Keratinocyte (primary cell): ENCODE measurements at regions not wholly inside any gene's neighbourhood (a gene's known extent, or its start where the extent isn't known, plus 50 kb on each side); places are given as distances from the start of the nearest gene placed in this dataset.

Experiments used
- EZH2 ChIP-seq: IDR thresholded peaks from one replicate; pipeline ENCODE4 v1.6.1; 2012; ENCODE audit warnings: inconsistent platforms, mild to moderate bottlenecking, low read length, moderate library complexity
- TF ChIP-seq, protein P1 (sequence below), 3 experiments: IDR thresholded peaks in 1 of 3; conservative IDR thresholded peaks in 1 of 3; optimal IDR thresholded peaks in 1 of 3; 2 replicates in 2 of 3; 3 replicates in 1 of 3; pipeline versions ENCODE3 to v1.5.1; 2011; ENCODE audit warnings: low read length in 3 of 3, mild to moderate bottlenecking in 3 of 3, moderate library complexity in 2 of 3, control low read depth in 1 of 3, inconsistent platforms in 1 of 3; ENCODE audit not compliant: insufficient read depth in 2 of 3; ENCODE audit errors: extremely low read depth in 1 of 3

DNA sequence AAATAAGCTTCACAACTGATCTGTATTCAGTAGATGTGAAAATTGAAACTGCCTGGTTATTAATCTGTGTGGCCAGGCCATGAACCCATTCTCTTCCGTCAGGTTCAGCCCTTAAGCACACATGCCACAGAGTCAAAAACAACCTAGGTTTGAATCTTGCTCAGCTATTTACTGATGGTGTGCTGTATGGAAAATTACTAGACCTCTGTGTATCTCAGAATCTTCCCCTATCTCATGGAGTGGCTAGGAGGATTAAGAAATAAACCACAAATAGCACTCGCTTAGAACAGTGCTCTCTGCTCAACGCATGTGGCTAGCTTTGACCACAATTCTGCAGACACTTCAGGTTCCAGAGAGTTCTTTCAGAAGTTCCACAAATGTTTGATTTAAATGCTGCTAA lies 240.7 kb upstream of the PLEKHG7 start:
- TF ChIP-seq, protein P1, sequence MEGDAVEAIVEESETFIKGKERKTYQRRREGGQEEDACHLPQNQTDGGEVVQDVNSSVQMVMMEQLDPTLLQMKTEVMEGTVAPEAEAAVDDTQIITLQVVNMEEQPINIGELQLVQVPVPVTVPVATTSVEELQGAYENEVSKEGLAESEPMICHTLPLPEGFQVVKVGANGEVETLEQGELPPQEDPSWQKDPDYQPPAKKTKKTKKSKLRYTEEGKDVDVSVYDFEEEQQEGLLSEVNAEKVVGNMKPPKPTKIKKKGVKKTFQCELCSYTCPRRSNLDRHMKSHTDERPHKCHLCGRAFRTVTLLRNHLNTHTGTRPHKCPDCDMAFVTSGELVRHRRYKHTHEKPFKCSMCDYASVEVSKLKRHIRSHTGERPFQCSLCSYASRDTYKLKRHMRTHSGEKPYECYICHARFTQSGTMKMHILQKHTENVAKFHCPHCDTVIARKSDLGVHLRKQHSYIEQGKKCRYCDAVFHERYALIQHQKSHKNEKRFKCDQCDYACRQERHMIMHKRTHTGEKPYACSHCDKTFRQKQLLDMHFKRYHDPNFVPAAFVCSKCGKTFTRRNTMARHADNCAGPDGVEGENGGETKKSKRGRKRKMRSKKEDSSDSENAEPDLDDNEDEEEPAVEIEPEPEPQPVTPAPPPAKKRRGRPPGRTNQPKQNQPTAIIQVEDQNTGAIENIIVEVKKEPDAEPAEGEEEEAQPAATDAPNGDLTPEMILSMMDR (optimal IDR thresholded peaks at IDR 0.05 in 1 of 3, IDR thresholded peaks at IDR 0.05 in 1 of 3, conservative IDR thresholded peaks at IDR 0.05 in 1 of 3; ENCODE audit: extremely low read depth in 1 of 3, insufficient read depth in 2 of 3, low read length in 3 of 3) = no peak
- no peak for TF ChIP-seq EZH2
